Endodermal cell (in vitro differentiated cells): ENCODE measurements at regions not wholly inside any gene's neighbourhood (a gene's known extent, or its start where the extent isn't known, plus 50 kb on each side); places are given as distances from the start of the nearest gene placed in this dataset.

ENCODE experiments used
- DNase-seq: peaks from one replicate; pipeline ENCODE4 v3.0.0-alpha.2; 2017
- H3K27ac ChIP-seq: 2 replicates; pipeline ENCODE4 v1.5.1; 2013; ENCODE audit warnings: mild to moderate bottlenecking, low read depth, low read length, moderate library complexity
- H3K27me3 ChIP-seq: 2 replicates; pipeline ENCODE4 v1.6.1; 2013; ENCODE audit warnings: mild to moderate bottlenecking, low read length, moderate library complexity; ENCODE audit not compliant: insufficient read depth, control insufficient read depth, poor library complexity, severe bottlenecking
- H3K36me3 ChIP-seq: 2 replicates; pipeline ENCODE4 v1.7.0; 2013; ENCODE audit warnings: mild to moderate bottlenecking, low read length, moderate library complexity; ENCODE audit not compliant: control insufficient read depth, insufficient read depth
- H3K4me1 ChIP-seq: one replicate; pipeline ENCODE4 v1.7.0; 2013; ENCODE audit warnings: low read length; ENCODE audit not compliant: control insufficient read depth, insufficient read depth
- H3K4me3 ChIP-seq: 2 replicates; pipeline ENCODE4 v1.5.1; 2013; ENCODE audit warnings: mild to moderate bottlenecking, low read length, moderate library complexity
- H3K9ac ChIP-seq: 2 replicates; pipeline ENCODE4 v1.6.1; 2013; ENCODE audit warnings: mild to moderate bottlenecking, low read length, moderate library complexity; ENCODE audit not compliant: poor library complexity, severe bottlenecking; ENCODE audit errors: extremely low read depth
- H3K9me3 ChIP-seq: 2 replicates; pipeline ENCODE4 v1.6.1; 2013; ENCODE audit warnings: mild to moderate bottlenecking, low read length, moderate library complexity; ENCODE audit not compliant: control insufficient read depth
- H3K27ac Mint-ChIP-seq: 2 replicates; pipeline ENCODE4 v1.8.0; 2020; ENCODE audit warnings: mixed read lengths
- H3K27me3 Mint-ChIP-seq: 2 replicates; pipeline ENCODE4 v1.8.0; 2021; ENCODE audit warnings: mild to moderate bottlenecking, mixed read lengths; ENCODE audit not compliant: insufficient read depth
- H3K36me3 Mint-ChIP-seq: 2 replicates; pipeline ENCODE4 v1.8.0; 2020; ENCODE audit warnings: low read depth, mixed read lengths
- H3K4me1 Mint-ChIP-seq: 2 replicates; pipeline ENCODE4 v1.8.0; 2020; ENCODE audit warnings: mixed read lengths
- H3K4me3 Mint-ChIP-seq: 2 replicates; pipeline ENCODE4 v1.8.0; 2020; ENCODE audit warnings: mild to moderate bottlenecking, moderate library complexity, mixed read lengths
- H3K9me3 Mint-ChIP-seq: 2 replicates; pipeline ENCODE4 v1.8.0; 2020; ENCODE audit warnings: mild to moderate bottlenecking, mixed read lengths
- WGBS, 2 experiments: methylation state at CpG; one replicate each; pipeline versions ENCODE4 v1.1.5 to v1.1.7; 2013; ENCODE audit warnings: missing lambda C conversion rate in 2 of 2, mixed read lengths in 1 of 2; ENCODE audit not compliant: insufficient coverage in 1 of 2, insufficient read length in 1 of 2; 5-methylcytosine and 5-hydroxymethylcytosine counted together
- TF ChIP-seq, protein P1 (sequence below): fragments of 200-600 bp; sonication (generic); conservative IDR thresholded peaks from 2 replicates; pipeline ENCODE4 v1.5.0; 2021; ENCODE audit warnings: antibody characterized with exemption, mild to moderate bottlenecking

DNA sequence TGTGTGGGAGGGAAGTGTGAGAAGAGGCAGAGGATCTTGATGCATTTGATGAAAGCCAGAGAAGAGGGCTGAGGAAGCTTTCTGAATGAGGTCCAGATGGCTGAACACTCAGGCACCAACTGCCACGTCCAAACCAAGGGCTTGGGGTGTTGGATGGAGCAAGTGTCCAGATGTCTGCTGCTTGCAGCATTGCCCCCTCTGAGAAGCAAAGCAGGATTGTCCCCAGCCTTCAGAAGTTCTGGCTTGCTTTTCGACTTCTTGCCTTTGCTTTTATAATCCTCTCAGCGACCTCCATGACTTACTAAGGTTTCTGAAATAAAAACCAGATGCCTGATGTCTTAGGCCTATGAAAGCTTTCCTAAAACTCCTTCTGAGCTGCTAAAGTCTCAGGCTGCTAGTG is 182.5 kb downstream of the HUNK start:
- Mint-ChIP-seq H3K4me1 (no peaks in the 10 kb centered on the region), H3K9me3 (peaks cover 8% of the 10 kb centered on the region), H3K27me3 (peaks cover 1% of the 10 kb centered on the region), H3K4me3 (no peak overlapping the region), H3K27ac (no peak overlapping the region), H3K36me3 (no peaks in the 10 kb centered on the region)
- no peaks in the 10 kb centered on the region for H3K27me3 ChIP-seq
- H3K27ac ChIP-seq: no peak overlapping the region
- no peak for DNase-seq
- H3K4me3 ChIP-seq: no peak overlapping the region
- WGBS, 2 experiments: 89 to 97% methylated on average over 3 of the region's 3 CpGs
- no peak overlapping the region for H3K9ac ChIP-seq
- H3K4me1 ChIP-seq: no peaks in the 10 kb centered on the region
- no peaks in the 10 kb centered on the region for H3K9me3 ChIP-seq
- no peaks in the 10 kb centered on the region for H3K36me3 ChIP-seq
- TF ChIP-seq, protein P1, sequence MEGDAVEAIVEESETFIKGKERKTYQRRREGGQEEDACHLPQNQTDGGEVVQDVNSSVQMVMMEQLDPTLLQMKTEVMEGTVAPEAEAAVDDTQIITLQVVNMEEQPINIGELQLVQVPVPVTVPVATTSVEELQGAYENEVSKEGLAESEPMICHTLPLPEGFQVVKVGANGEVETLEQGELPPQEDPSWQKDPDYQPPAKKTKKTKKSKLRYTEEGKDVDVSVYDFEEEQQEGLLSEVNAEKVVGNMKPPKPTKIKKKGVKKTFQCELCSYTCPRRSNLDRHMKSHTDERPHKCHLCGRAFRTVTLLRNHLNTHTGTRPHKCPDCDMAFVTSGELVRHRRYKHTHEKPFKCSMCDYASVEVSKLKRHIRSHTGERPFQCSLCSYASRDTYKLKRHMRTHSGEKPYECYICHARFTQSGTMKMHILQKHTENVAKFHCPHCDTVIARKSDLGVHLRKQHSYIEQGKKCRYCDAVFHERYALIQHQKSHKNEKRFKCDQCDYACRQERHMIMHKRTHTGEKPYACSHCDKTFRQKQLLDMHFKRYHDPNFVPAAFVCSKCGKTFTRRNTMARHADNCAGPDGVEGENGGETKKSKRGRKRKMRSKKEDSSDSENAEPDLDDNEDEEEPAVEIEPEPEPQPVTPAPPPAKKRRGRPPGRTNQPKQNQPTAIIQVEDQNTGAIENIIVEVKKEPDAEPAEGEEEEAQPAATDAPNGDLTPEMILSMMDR: no peak
